ENCODE measurements at regions not wholly inside any gene's neighbourhood (a gene's known extent, or its start where the extent isn't known, plus 50 kb on each side); places are given as distances from the start of the nearest gene placed in this dataset.

DNA sequence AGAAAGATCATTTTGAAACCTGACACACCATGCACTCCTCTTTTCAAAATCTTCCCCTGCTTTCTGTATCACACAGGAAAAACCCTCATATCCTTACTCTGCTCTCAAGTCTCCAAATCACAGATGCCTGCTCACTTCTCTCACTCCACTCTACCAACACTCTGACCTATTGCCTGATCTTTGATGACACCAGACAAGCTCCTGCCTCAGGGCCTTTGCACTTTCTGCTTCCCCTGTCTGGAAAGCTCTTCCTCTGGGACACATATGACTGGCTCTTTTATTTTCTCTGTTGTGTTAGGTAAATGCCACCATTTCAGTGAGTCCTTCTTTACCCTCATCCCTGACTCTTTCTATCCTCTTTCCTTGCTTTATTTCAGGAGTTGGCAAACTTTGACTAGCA lies 1300.7 kb upstream of the ZEB2 start:
- H2BK20ac ChIP-seq (ENCODE audit: low read depth, low read length, poor library complexity, severe bottlenecking): no peak overlapping the region

More for the DNA sequence above, 1300.7 kb upstream of the ZEB2 start:
- no peak overlapping the region for H2AFZ ChIP-seq (ENCODE audit: low read length)
- H4K91ac ChIP-seq (ENCODE audit: insufficient read length, low read depth, low read length): no peak overlapping the region
- no peak overlapping the region for H4K8ac ChIP-seq (replicated peaks; ENCODE audit: insufficient read length, low read depth, low read length)
- Mint-ChIP-seq H3K36me3 (ENCODE audit: insufficient read depth in 1 of 3, low read depth in 3 of 3) (no peaks in the 10 kb centered on the region), H3K4me3 (no peak overlapping the region), H3K27me3 (ENCODE audit: low read depth) (no peaks in the 10 kb centered on the region), H3K27ac (no peak overlapping the region), H3K9me3 (no peaks in the 10 kb centered on the region), H3K4me1 (peaks cover 20 to 23% of the 10 kb centered on the region in 2 experiments)
- no peaks in the 10 kb centered on the region for H3K79me1 ChIP-seq (ENCODE audit: insufficient read depth, low read depth, low read length, poor library complexity, severe bottlenecking)
- no peaks in the 10 kb centered on the region for H3K27me3 ChIP-seq (ENCODE audit: insufficient read depth, low read length)
- H2BK120ac ChIP-seq (ENCODE audit: low read depth, low read length, poor library complexity, severe bottlenecking): no peak overlapping the region
- no peaks in the 10 kb centered on the region for H3K4me1 ChIP-seq (ENCODE audit: insufficient read depth, low read length)
- no peak overlapping the region for H3T11ph ChIP-seq (ENCODE audit: low read length)
- H4K20me1 ChIP-seq (ENCODE audit: control insufficient read depth, insufficient read depth, insufficient read length): no peaks in the 10 kb centered on the region
- no peak overlapping the region for H3K14ac ChIP-seq (ENCODE audit: insufficient read depth, low read length)
- no peak overlapping the region for H4K5ac ChIP-seq (ENCODE audit: insufficient read length, low read depth, low read length)
- no peak overlapping the region for H3K9ac ChIP-seq (ENCODE audit: extremely low read depth, insufficient read length, low read length)
- no peak overlapping the region for H2AK5ac ChIP-seq (ENCODE audit: insufficient read length, low read length)
- no peak for DNase-seq
- TF ChIP-seq, protein P1, sequence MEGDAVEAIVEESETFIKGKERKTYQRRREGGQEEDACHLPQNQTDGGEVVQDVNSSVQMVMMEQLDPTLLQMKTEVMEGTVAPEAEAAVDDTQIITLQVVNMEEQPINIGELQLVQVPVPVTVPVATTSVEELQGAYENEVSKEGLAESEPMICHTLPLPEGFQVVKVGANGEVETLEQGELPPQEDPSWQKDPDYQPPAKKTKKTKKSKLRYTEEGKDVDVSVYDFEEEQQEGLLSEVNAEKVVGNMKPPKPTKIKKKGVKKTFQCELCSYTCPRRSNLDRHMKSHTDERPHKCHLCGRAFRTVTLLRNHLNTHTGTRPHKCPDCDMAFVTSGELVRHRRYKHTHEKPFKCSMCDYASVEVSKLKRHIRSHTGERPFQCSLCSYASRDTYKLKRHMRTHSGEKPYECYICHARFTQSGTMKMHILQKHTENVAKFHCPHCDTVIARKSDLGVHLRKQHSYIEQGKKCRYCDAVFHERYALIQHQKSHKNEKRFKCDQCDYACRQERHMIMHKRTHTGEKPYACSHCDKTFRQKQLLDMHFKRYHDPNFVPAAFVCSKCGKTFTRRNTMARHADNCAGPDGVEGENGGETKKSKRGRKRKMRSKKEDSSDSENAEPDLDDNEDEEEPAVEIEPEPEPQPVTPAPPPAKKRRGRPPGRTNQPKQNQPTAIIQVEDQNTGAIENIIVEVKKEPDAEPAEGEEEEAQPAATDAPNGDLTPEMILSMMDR (conservative IDR thresholded peaks at IDR 0.05): no peak
- no peaks in the 10 kb centered on the region for H3K9me3 ChIP-seq (ENCODE audit: control insufficient read depth, low read depth, low read length)
- no peaks in the 10 kb centered on the region for H3K23me2 ChIP-seq (ENCODE audit: insufficient read length, low read depth, low read length, poor library complexity, severe bottlenecking)
- no peak overlapping the region for H2BK15ac ChIP-seq (ENCODE audit: low read depth, low read length)
- H2BK12ac ChIP-seq (ENCODE audit: insufficient read length, low read depth, low read length): no peak overlapping the region
- H3K23ac ChIP-seq (ENCODE audit: insufficient read length, low read depth, low read length): no peak overlapping the region
- no peak overlapping the region for H3K4ac ChIP-seq (ENCODE audit: low read depth, low read length)
- H3K79me2 ChIP-seq (ENCODE audit: insufficient read depth, low read length): no peaks in the 10 kb centered on the region
- H3K27ac ChIP-seq (ENCODE audit: insufficient read length, low read depth, low read length): no peak overlapping the region
- no peak overlapping the region for H3K4me2 ChIP-seq (ENCODE audit: insufficient read depth, insufficient read length, low read length)
- no peak overlapping the region for H3K18ac ChIP-seq (ENCODE audit: insufficient read length, low read depth, low read length)
- H2BK5ac ChIP-seq (ENCODE audit: insufficient read length, low read length): no peak overlapping the region
- no peak overlapping the region for H3K56ac ChIP-seq (ENCODE audit: insufficient read length, low read depth, low read length)
